Lower leg skin (tissue), 3 donors: ENCODE measurements at regions not wholly inside any gene's neighbourhood (a gene's known extent, or its start where the extent isn't known, plus 50 kb on each side); places are given as distances from the start of the nearest gene placed in this dataset.

Experiments
- CTCF ChIP-seq, 3 donors: fragments of 450-650 bp; IDR thresholded peaks; one replicate each; pipeline ENCODE4 v1.5.1; 2016; ENCODE audit warnings: antibody characterized with exemption in 3 of 3, mild to moderate bottlenecking in 3 of 3, moderate library complexity in 2 of 3
- POLR2A ChIP-seq, 2 donors: fragments of 450-650 bp; IDR thresholded peaks; one replicate each; pipeline ENCODE4 v1.6.1; 2016 to 2017; ENCODE audit warnings: antibody characterized with exemption in 2 of 2, mild to moderate bottlenecking in 1 of 2, moderate library complexity in 1 of 2

DNA sequence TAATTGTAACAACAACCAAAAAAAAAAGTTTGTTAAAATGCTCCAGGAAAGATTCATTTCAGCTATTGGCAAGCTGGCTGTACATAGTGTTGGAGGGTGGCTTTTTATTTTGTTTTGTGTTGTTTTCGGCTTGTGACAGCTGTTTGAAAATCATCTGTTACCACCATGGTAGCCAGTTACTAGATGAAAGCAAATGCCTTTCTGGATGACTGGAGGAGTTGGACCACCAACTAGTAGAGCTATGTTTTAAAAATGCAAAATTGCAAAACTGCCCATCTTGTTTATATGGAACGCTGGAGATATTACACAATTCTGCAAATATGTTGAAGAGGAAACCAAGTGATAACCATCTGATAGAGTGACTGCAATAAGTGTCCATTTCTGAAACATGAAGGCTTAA is 53.2 kb upstream of the TNIP3 start:
- TF ChIP-seq CTCF (IDR thresholded peaks at IDR 0.05) (no peak), POLR2A (IDR thresholded peaks at IDR 0.05) (no peak)
